Spleen (tissue), 7 donors: ENCODE measurements at regions not wholly inside any gene's neighbourhood (a gene's known extent, or its start where the extent isn't known, plus 50 kb on each side); places are given as distances from the start of the nearest gene placed in this dataset.

Source experiments
- CTCF ChIP-seq, 11 experiments: fragments of 200-600 bp in 7 of 11; fragments of 450-650 bp in 4 of 11; sonication (generic) in 4 of 11; IDR thresholded peaks in 8 of 11; conservative IDR thresholded peaks in 3 of 11; 1 replicate in 7 of 11; 2 replicates in 4 of 11; pipeline versions ENCODE4 v1.4.0 to v1.8.0; 2016 to 2021; ENCODE audit warnings: antibody characterized with exemption in 11 of 11, inconsistent platforms in 4 of 11, mild to moderate bottlenecking in 1 of 11
- POLR2A ChIP-seq, 3 donors: fragments of 450-650 bp; IDR thresholded peaks; one replicate each; pipeline ENCODE4 v1.5.1; 2017; ENCODE audit warnings: antibody characterized with exemption in 3 of 3, mild to moderate bottlenecking in 1 of 3
- donor health status: DM: no; HTN: no; CAD: no; lungs with moderate emphysema.
- donor health status: DM: no; HTN: no; CAD: no.
- donor health status: DM: no; HTN: no; CAD: no.

DNA sequence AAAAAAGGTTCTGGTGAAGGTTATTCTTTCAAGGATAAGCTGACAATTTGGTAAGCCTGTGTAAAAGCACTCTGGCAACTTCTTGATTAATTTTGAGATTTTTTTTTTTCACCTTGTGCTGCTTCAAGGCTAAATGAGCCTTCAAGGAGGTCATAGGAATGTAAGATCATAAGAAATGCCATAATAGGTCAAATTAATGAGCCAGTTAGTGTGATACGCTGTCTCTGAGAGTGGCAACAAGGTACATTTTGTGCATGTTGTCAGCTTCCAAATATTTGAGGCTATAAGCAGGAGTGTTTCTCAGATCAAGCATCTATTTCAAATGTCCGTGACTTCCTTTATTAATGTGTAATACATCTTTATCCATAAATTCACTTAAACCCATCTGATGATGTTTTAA lies 72.3 kb upstream of the CDH6 start:
- no peak for TF ChIP-seq POLR2A (IDR thresholded peaks at IDR 0.05)
- no peak for TF ChIP-seq CTCF (IDR thresholded peaks at IDR 0.05 in 8 of 11, conservative IDR thresholded peaks at IDR 0.05 in 3 of 11)
